SK-N-SH treated with all-trans-retinoic acid at 6 μM for 48 hours (cell line): ENCODE measurements at regions not wholly inside any gene's neighbourhood (a gene's known extent, or its start where the extent isn't known, plus 50 kb on each side); places are given as distances from the start of the nearest gene placed in this dataset.

Source experiments
- ATAC-seq: fragments of 200-7000 bp; cut with Tn5 transposase; 3 replicates; pipeline ENCODE4 v1.9.1; 2020; ENCODE audit warnings: mild to moderate bottlenecking, moderate library complexity
- BACH2 ChIP-seq: fragments of 250-450 bp; sonication (Bioruptor Pico); IDR thresholded peaks from 2 replicates; pipeline ENCODE4 v1.9.0; 2021; ENCODE audit warnings: mild to moderate bottlenecking, borderline replicate concordance
- CREB5 ChIP-seq: fragments of 250-450 bp; sonication (Bioruptor Pico); IDR thresholded peaks from 2 replicates; pipeline ENCODE4 v1.5.1; 2020; ENCODE audit warnings: low read depth, mild to moderate bottlenecking, moderate library complexity
- CSDC2 ChIP-seq: fragments of 250-450 bp; sonication (Bioruptor Pico); IDR thresholded peaks from 2 replicates; pipeline ENCODE4 v1.5.0; 2020; ENCODE audit warnings: mild to moderate bottlenecking, moderate library complexity
- CSRNP3 ChIP-seq: fragments of 250-450 bp; sonication (Bioruptor Pico); IDR thresholded peaks from 2 replicates; pipeline ENCODE4 v1.5.1; 2021; ENCODE audit warnings: mild to moderate bottlenecking, moderate library complexity
- ESRRG ChIP-seq: fragments of 250-450 bp; sonication (Bioruptor Pico); IDR thresholded peaks from 2 replicates; pipeline ENCODE4 v1.6.1; 2021; ENCODE audit warnings: mild to moderate bottlenecking
- GLIS3 ChIP-seq: fragments of 250-450 bp; sonication (Bioruptor Pico); IDR thresholded peaks from 2 replicates; pipeline ENCODE4 v1.5.0; 2020; ENCODE audit warnings: mild to moderate bottlenecking, moderate library complexity
- ISL1 ChIP-seq: fragments of 250-450 bp; sonication (Bioruptor Pico); IDR thresholded peaks from 2 replicates; pipeline ENCODE4 v2.1.2; 2022; ENCODE audit warnings: mild to moderate bottlenecking, moderate library complexity
- OSR1 ChIP-seq: fragments of 250-450 bp; sonication (Bioruptor Pico); IDR thresholded peaks from 2 replicates; pipeline ENCODE4 v1.8.0; 2022; ENCODE audit warnings: moderate library complexity, mild to moderate bottlenecking, inconsistent platforms
- PATZ1 ChIP-seq: fragments of 250-450 bp; sonication (Bioruptor Pico); IDR thresholded peaks from 2 replicates; pipeline ENCODE4 v1.8.0; 2020; ENCODE audit warnings: mild to moderate bottlenecking, moderate library complexity, borderline replicate concordance
- PPARA ChIP-seq: fragments of 250-450 bp; sonication (Bioruptor Pico); IDR thresholded peaks from 2 replicates; pipeline ENCODE4 v1.5.0; 2020; ENCODE audit warnings: mild to moderate bottlenecking, borderline replicate concordance
- SNAI2 ChIP-seq: fragments of 250-450 bp; sonication (Bioruptor Pico); IDR thresholded peaks from 2 replicates; pipeline ENCODE4 v1.5.0; 2020; ENCODE audit warnings: mild to moderate bottlenecking, moderate library complexity
- TCF4 ChIP-seq: fragments of 250-450 bp; sonication (Bioruptor Pico); IDR thresholded peaks from 2 replicates; pipeline ENCODE4 v1.8.0; 2021; ENCODE audit warnings: mild to moderate bottlenecking, moderate library complexity, borderline replicate concordance
- TOX ChIP-seq: fragments of 250-450 bp; sonication (Bioruptor Pico); IDR thresholded peaks from 2 replicates; pipeline ENCODE4 v1.8.0; 2021; ENCODE audit warnings: mild to moderate bottlenecking, moderate library complexity, borderline replicate concordance
- ZC3H10 ChIP-seq: fragments of 250-450 bp; sonication (Bioruptor Pico); IDR thresholded peaks from 2 replicates; pipeline ENCODE4 v1.5.1; 2021; ENCODE audit warnings: mild to moderate bottlenecking, moderate library complexity
- ZFP3 ChIP-seq: fragments of 250-450 bp; sonication (Bioruptor Pico); IDR thresholded peaks from 2 replicates; pipeline ENCODE4 v1.5.0; 2020; ENCODE audit warnings: mild to moderate bottlenecking, moderate library complexity
- ZFP30 ChIP-seq: fragments of 450-650 bp; formaldehyde crosslinking; IDR thresholded peaks from 2 replicates; pipeline ENCODE4 v1.5.0; 2022; ENCODE audit warnings: mild to moderate bottlenecking, moderate library complexity
- ZNF565 ChIP-seq: fragments of 450-650 bp; formaldehyde crosslinking; conservative IDR thresholded peaks from 2 replicates; pipeline ENCODE4 v1.5.0; 2020; ENCODE audit warnings: low read depth, mild to moderate bottlenecking, moderate library complexity
- ZNF70 ChIP-seq: fragments of 450-650 bp; formaldehyde crosslinking; IDR thresholded peaks from 2 replicates; pipeline ENCODE4 v1.5.0; 2020; ENCODE audit warnings: mild to moderate bottlenecking, moderate library complexity
- ZNF8 ChIP-seq: fragments of 450-650 bp; formaldehyde crosslinking; IDR thresholded peaks from 2 replicates; pipeline ENCODE4 v1.5.0; 2020; ENCODE audit warnings: mild to moderate bottlenecking, moderate library complexity
- TF ChIP-seq, protein P1 (sequence below): fragments of 250-450 bp; sonication (Bioruptor Pico); IDR thresholded peaks from 2 replicates; pipeline ENCODE4 v1.5.0; 2020; ENCODE audit warnings: mild to moderate bottlenecking, moderate library complexity
- TF ChIP-seq, protein P2 (sequence below): fragments of 250-450 bp; sonication (Bioruptor Pico); IDR thresholded peaks from 2 replicates; pipeline ENCODE4 v1.8.0; 2021; ENCODE audit warnings: low read depth, mild to moderate bottlenecking, moderate library complexity, borderline replicate concordance

GRCh38 chr6:3510178-3510577 lies 53.3 kb upstream of the SLC22A23 start:
- no peak for ATAC-seq
- TF ChIP-seq ZNF70 (no peak), TCF4 (CRISPR knock-in tag) (no peak), TOX (CRISPR knock-in tag) (no peak), ISL1 (CRISPR knock-in tag) (no peak), ZC3H10 (CRISPR knock-in tag) (no peak), PATZ1 (CRISPR knock-in tag) (no peak), CSDC2 (CRISPR knock-in tag) (no peak), ZNF8 (no peak), ZFP30 (no peak)

DNA sequence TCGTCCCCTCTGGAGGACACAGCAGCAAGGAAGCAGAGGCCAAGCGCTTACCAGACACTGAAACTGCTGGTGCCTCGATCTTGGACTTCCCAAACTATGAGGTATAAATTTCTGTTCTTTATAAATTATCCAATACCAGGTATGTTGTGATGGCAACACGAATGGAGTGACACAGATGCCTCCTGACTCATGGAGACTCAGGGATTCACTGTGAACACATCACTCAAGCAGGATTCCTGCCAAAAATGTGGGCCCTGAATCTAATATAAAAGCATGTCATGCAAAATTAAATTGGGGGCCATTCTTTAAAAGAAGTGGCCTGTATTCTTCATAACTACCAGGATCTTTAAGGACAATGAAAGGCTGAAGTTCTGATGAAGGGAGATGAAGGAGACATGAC lies 52.5 kb upstream of the SLC22A23 start:
- ATAC-seq, result no peak
- no peak for TF ChIP-seq ZFP30
- TF ChIP-seq, protein P1, sequence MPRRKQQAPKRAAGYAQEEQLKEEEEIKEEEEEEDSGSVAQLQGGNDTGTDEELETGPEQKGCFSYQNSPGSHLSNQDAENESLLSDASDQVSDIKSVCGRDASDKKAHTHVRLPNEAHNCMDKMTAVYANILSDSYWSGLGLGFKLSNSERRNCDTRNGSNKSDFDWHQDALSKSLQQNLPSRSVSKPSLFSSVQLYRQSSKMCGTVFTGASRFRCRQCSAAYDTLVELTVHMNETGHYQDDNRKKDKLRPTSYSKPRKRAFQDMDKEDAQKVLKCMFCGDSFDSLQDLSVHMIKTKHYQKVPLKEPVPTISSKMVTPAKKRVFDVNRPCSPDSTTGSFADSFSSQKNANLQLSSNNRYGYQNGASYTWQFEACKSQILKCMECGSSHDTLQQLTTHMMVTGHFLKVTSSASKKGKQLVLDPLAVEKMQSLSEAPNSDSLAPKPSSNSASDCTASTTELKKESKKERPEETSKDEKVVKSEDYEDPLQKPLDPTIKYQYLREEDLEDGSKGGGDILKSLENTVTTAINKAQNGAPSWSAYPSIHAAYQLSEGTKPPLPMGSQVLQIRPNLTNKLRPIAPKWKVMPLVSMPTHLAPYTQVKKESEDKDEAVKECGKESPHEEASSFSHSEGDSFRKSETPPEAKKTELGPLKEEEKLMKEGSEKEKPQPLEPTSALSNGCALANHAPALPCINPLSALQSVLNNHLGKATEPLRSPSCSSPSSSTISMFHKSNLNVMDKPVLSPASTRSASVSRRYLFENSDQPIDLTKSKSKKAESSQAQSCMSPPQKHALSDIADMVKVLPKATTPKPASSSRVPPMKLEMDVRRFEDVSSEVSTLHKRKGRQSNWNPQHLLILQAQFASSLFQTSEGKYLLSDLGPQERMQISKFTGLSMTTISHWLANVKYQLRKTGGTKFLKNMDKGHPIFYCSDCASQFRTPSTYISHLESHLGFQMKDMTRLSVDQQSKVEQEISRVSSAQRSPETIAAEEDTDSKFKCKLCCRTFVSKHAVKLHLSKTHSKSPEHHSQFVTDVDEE, result no peak
- TF ChIP-seq GLIS3, result no peak
- no peak for TF ChIP-seq PPARA
- TF ChIP-seq, protein P2, sequence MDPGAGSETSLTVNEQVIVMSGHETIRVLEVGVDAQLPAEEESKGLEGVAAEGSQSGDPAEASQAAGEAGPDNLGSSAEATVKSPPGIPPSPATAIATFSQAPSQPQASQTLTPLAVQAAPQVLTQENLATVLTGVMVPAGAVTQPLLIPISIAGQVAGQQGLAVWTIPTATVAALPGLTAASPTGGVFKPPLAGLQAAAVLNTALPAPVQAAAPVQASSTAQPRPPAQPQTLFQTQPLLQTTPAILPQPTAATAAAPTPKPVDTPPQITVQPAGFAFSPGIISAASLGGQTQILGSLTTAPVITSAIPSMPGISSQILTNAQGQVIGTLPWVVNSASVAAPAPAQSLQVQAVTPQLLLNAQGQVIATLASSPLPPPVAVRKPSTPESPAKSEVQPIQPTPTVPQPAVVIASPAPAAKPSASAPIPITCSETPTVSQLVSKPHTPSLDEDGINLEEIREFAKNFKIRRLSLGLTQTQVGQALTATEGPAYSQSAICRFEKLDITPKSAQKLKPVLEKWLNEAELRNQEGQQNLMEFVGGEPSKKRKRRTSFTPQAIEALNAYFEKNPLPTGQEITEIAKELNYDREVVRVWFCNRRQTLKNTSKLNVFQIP (CRISPR knock-in tag), result no peak
- no peak for TF ChIP-seq SNAI2 (CRISPR knock-in tag)
- no peak for TF ChIP-seq BACH2 (CRISPR knock-in tag)
- TF ChIP-seq TCF4 (CRISPR knock-in tag), result no peak
- TF ChIP-seq ZNF8, result no peak
- no peak for TF ChIP-seq ZFP3 (CRISPR knock-in tag)
- TF ChIP-seq ZC3H10 (CRISPR knock-in tag), result no peak
- TF ChIP-seq CSRNP3, result no peak
- TF ChIP-seq OSR1, result no peak
- TF ChIP-seq CREB5 (CRISPR knock-in tag), result no peak
- no peak for TF ChIP-seq TOX (CRISPR knock-in tag)
- TF ChIP-seq CSDC2 (CRISPR knock-in tag), result no peak
- TF ChIP-seq ZNF565 (CRISPR knock-in tag), result no peak
- no peak for TF ChIP-seq ESRRG (CRISPR knock-in tag)

GRCh38 chr6:3506751-3507383 lies 50.0 kb upstream of the SLC22A23 start:
- ATAC-seq, result no peak
- no peak for TF ChIP-seq ZFP3 (CRISPR knock-in tag)
- TF ChIP-seq ESRRG (CRISPR knock-in tag), result no peak
- no peak for TF ChIP-seq TCF4 (CRISPR knock-in tag)
- TF ChIP-seq PATZ1 (CRISPR knock-in tag), result no peak
- TF ChIP-seq OSR1, result no peak
- no peak for TF ChIP-seq ZNF8
